Activated CD4-positive, alpha-beta memory T cell treated with anti-CD3 and anti-CD28 coated beads, Interleukin-2, amount 10 ng/mL, durations not matched to agents 7 days and 5 days (primary cell): ENCODE measurements at regions not wholly inside any gene's neighbourhood (a gene's known extent, or its start where the extent isn't known, plus 50 kb on each side); places are given as distances from the start of the nearest gene placed in this dataset.

Experiments
- CTCF ChIA-PET: fragments of 350-600 bp; sonication (Branson Sonifier 250); formaldehyde crosslinking; loops from one replicate; lab custom pipeline; 2021; ENCODE audit warnings: antibody characterized with exemption, inconsistent platforms; lab: Charles Lee
- POLR2A ChIA-PET: fragments of 350-600 bp; sonication (Branson Sonifier 250); formaldehyde crosslinking; loops from one replicate; lab custom pipeline; 2021; ENCODE audit warnings: antibody characterized with exemption; lab: Charles Lee
- DNase-seq: peaks from one replicate; pipeline ENCODE4 v3.0.0-alpha.2; 2020
- H3K27ac Mint-ChIP-seq: one replicate; pipeline ENCODE4 v1.8.0; 2021; ENCODE audit warnings: mild to moderate bottlenecking, mixed read lengths
- H3K27me3 Mint-ChIP-seq: one replicate; pipeline ENCODE4 v1.8.0; 2021; ENCODE audit warnings: mixed read lengths
- H3K36me3 Mint-ChIP-seq: one replicate; pipeline ENCODE4 v1.8.0; 2021; ENCODE audit warnings: low read depth, mixed read lengths
- H3K4me1 Mint-ChIP-seq: one replicate; pipeline ENCODE4 v1.8.0; 2021; ENCODE audit warnings: mixed read lengths
- H3K4me3 Mint-ChIP-seq: one replicate; pipeline ENCODE4 v1.8.0; 2021; ENCODE audit warnings: mild to moderate bottlenecking, mixed read lengths
- H3K9me3 Mint-ChIP-seq: one replicate; pipeline ENCODE4 v1.8.0; 2021; ENCODE audit warnings: mixed read lengths

- POLR2A ChIA-PET, result no interaction called here
- peaks cover 13% of the 10 kb centered on the region for H3K27me3 Mint-ChIP-seq
- H3K4me1 Mint-ChIP-seq, result no peaks in the 10 kb centered on the region
- no peaks in the 10 kb centered on the region for H3K36me3 Mint-ChIP-seq
- CTCF ChIA-PET, result no interaction called here
- H3K9me3 Mint-ChIP-seq, result no peaks in the 10 kb centered on the region
- H3K27ac Mint-ChIP-seq, result no peak overlapping the region
- DNase-seq, result no peak
- H3K4me3 Mint-ChIP-seq, result no peak overlapping the region
Measured at GRCh38 chr7:35487402-35487801, 207.5 kb downstream of the HERPUD2 start.

GRCh38 chr7:35485436-35485835 is 209.5 kb downstream of the HERPUD2 start:
- Mint-ChIP-seq H3K27me3 (peaks cover 11% of the 10 kb centered on the region), H3K36me3 (no peaks in the 10 kb centered on the region), H3K27ac (no peak overlapping the region), H3K9me3 (no peaks in the 10 kb centered on the region), H3K4me3 (no peak overlapping the region), H3K4me1 (no peaks in the 10 kb centered on the region)
- CTCF ChIA-PET, result no interaction called here
- DNase-seq, result no peak
- POLR2A ChIA-PET, result no interaction called here

GRCh38 chr7:35483568-35483967 is 211.4 kb downstream of the HERPUD2 start:
- no peak for DNase-seq
- POLR2A ChIA-PET, result no interaction called here
- no peak overlapping the region for H3K4me3 Mint-ChIP-seq
- CTCF ChIA-PET, result no interaction called here
- no peak overlapping the region for H3K27ac Mint-ChIP-seq
- H3K36me3 Mint-ChIP-seq, result no peaks in the 10 kb centered on the region
- no peaks in the 10 kb centered on the region for H3K4me1 Mint-ChIP-seq
- H3K9me3 Mint-ChIP-seq, result no peaks in the 10 kb centered on the region
- H3K27me3 Mint-ChIP-seq, result peaks cover 13% of the 10 kb centered on the region

GRCh38 chr7:35482231-35482630 is 212.7 kb downstream of the HERPUD2 start:
- H3K27ac Mint-ChIP-seq, result no peak overlapping the region
- peaks cover 1% of the 10 kb centered on the region for H3K9me3 Mint-ChIP-seq
- POLR2A ChIA-PET, result no interaction called here
- H3K4me3 Mint-ChIP-seq, result no peak overlapping the region
- H3K4me1 Mint-ChIP-seq, result no peaks in the 10 kb centered on the region
- no peak for DNase-seq
- CTCF ChIA-PET, result no interaction called here
- peaks cover 23% of the 10 kb centered on the region for H3K27me3 Mint-ChIP-seq
- H3K36me3 Mint-ChIP-seq, result no peaks in the 10 kb centered on the region

- no peak overlapping the region for H3K4me3 Mint-ChIP-seq
- H3K27ac Mint-ChIP-seq, result no peak overlapping the region
- DNase-seq, result no peak
- H3K4me1 Mint-ChIP-seq, result no peaks in the 10 kb centered on the region
- peaks cover 2% of the 10 kb centered on the region for H3K9me3 Mint-ChIP-seq
- no peaks in the 10 kb centered on the region for H3K36me3 Mint-ChIP-seq
- peaks cover 29% of the 10 kb centered on the region for H3K27me3 Mint-ChIP-seq
- ChIA-PET CTCF (no interaction called here), POLR2A (no interaction called here)
Measured at GRCh38 chr7:35480806-35481205, 214.1 kb downstream of the HERPUD2 start.

- Mint-ChIP-seq H3K9me3 (peaks cover 2% of the 10 kb centered on the region), H3K27me3 (peaks cover 34% of the 10 kb centered on the region), H3K27ac (no peak overlapping the region), H3K4me3 (no peak overlapping the region), H3K4me1 (no peaks in the 10 kb centered on the region), H3K36me3 (no peaks in the 10 kb centered on the region)
- ChIA-PET CTCF (no interaction called here), POLR2A (no interaction called here)
- no peak for DNase-seq
Measured at GRCh38 chr7:35477609-35478008, 217.3 kb downstream of the HERPUD2 start.

GRCh38 chr7:35474100-35474499 is 220.2 kb upstream of the TBX20 start:
- Mint-ChIP-seq H3K27me3 (peaks cover 31% of the 10 kb centered on the region), H3K9me3 (peaks cover 2% of the 10 kb centered on the region), H3K27ac (no peak overlapping the region), H3K4me3 (no peak overlapping the region), H3K4me1 (no peaks in the 10 kb centered on the region), H3K36me3 (no peaks in the 10 kb centered on the region)
- ChIA-PET CTCF (no interaction called here), POLR2A (no interaction called here)
- no peak for DNase-seq

GRCh38 chr7:35468606-35469005 is 214.7 kb upstream of the TBX20 start:
- ChIA-PET CTCF (no interaction called here), POLR2A (no interaction called here)
- Mint-ChIP-seq H3K9me3 (no peaks in the 10 kb centered on the region), H3K4me1 (no peaks in the 10 kb centered on the region), H3K36me3 (no peaks in the 10 kb centered on the region), H3K27me3 (peaks cover 21% of the 10 kb centered on the region), H3K27ac (no peak overlapping the region), H3K4me3 (no peak overlapping the region)
- DNase-seq, result no peak

- peaks cover 22% of the 10 kb centered on the region for H3K27me3 Mint-ChIP-seq
- no peak overlapping the region for H3K27ac Mint-ChIP-seq
- no peaks in the 10 kb centered on the region for H3K4me1 Mint-ChIP-seq
- no peak for DNase-seq
- H3K9me3 Mint-ChIP-seq, result no peaks in the 10 kb centered on the region
- ChIA-PET POLR2A (no interaction called here), CTCF (no interaction called here)
- no peak overlapping the region for H3K4me3 Mint-ChIP-seq
- no peaks in the 10 kb centered on the region for H3K36me3 Mint-ChIP-seq
Measured at GRCh38 chr7:35467456-35467978, 213.6 kb upstream of the TBX20 start.

GRCh38 chr7:35465791-35466336 is 212.0 kb upstream of the TBX20 start:
- H3K27ac Mint-ChIP-seq, result no peak overlapping the region
- peaks cover 22% of the 10 kb centered on the region for H3K27me3 Mint-ChIP-seq
- no peaks in the 10 kb centered on the region for H3K36me3 Mint-ChIP-seq
- ChIA-PET POLR2A (no interaction called here), CTCF (no interaction called here)
- DNase-seq, result no peak
- no peak overlapping the region for H3K4me3 Mint-ChIP-seq
- no peaks in the 10 kb centered on the region for H3K9me3 Mint-ChIP-seq
- no peaks in the 10 kb centered on the region for H3K4me1 Mint-ChIP-seq

GRCh38 chr7:35463751-35464150 is 209.9 kb upstream of the TBX20 start:
- DNase-seq, result no peak
- H3K27me3 Mint-ChIP-seq, result peaks cover 15% of the 10 kb centered on the region
- no peak overlapping the region for H3K27ac Mint-ChIP-seq
- H3K4me3 Mint-ChIP-seq, result no peak overlapping the region
- ChIA-PET POLR2A (no interaction called here), CTCF (no interaction called here)
- no peaks in the 10 kb centered on the region for H3K4me1 Mint-ChIP-seq
- no peaks in the 10 kb centered on the region for H3K9me3 Mint-ChIP-seq
- no peaks in the 10 kb centered on the region for H3K36me3 Mint-ChIP-seq

GRCh38 chr7:35463176-35463700 is 209.3 kb upstream of the TBX20 start:
- DNase-seq, result no peak
- no peaks in the 10 kb centered on the region for H3K36me3 Mint-ChIP-seq
- CTCF ChIA-PET, result no interaction called here
- no peak overlapping the region for H3K27ac Mint-ChIP-seq
- no peak overlapping the region for H3K4me3 Mint-ChIP-seq
- POLR2A ChIA-PET, result no interaction called here
- no peaks in the 10 kb centered on the region for H3K4me1 Mint-ChIP-seq
- peaks cover 2% of the 10 kb centered on the region for H3K9me3 Mint-ChIP-seq
- peaks cover 18% of the 10 kb centered on the region for H3K27me3 Mint-ChIP-seq

- ChIA-PET CTCF (no interaction called here), POLR2A (no interaction called here)
- no peaks in the 10 kb centered on the region for H3K36me3 Mint-ChIP-seq
- H3K4me3 Mint-ChIP-seq, result no peak overlapping the region
- peaks cover 3% of the 10 kb centered on the region for H3K9me3 Mint-ChIP-seq
- peaks cover 37% of the 10 kb centered on the region for H3K27me3 Mint-ChIP-seq
- H3K27ac Mint-ChIP-seq, result no peak overlapping the region
- no peaks in the 10 kb centered on the region for H3K4me1 Mint-ChIP-seq
- no peak for DNase-seq
Measured at GRCh38 chr7:35454575-35455385, 200.9 kb upstream of the TBX20 start.
